ENCODE measurements at regions not wholly inside any gene's neighbourhood (a gene's known extent, or its start where the extent isn't known, plus 50 kb on each side); places are given as distances from the start of the nearest gene placed in this dataset.

DNA sequence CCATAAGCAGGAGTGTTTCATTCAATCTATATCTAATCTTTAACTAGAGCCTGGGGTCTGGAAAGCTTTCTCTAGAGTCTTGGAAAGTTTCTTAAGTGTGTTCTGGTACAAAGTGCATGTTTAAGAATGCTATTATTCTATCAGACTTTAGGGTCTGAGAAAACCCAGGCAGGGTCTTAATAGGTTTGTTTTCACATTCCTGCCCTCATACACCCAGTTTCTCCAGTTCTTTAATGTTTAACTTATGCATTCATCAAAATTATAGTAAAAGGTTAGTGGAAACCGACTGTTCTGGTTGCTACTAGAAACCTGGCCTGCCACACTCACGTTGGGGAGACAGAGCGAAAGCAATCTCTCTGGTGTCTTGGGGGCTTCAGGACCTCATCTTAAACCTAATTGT, 102.9 kb upstream of the WDR72 start:
- DNase-seq = no peak
- Histone ChIP-seq H3K9ac (ENCODE audit: low read depth in 2 of 2, low read length in 2 of 2) (no peak overlapping the region), H3K27me3 (no peaks in the 10 kb centered on the region), H3K4me1 (no peaks in the 10 kb centered on the region), H3K4me3 (no peak overlapping the region), H3K9me3 (no peaks in the 10 kb centered on the region), H3K27ac (no peak overlapping the region), H3K36me3 (no peaks in the 10 kb centered on the region)
- TF ChIP-seq, protein P1, sequence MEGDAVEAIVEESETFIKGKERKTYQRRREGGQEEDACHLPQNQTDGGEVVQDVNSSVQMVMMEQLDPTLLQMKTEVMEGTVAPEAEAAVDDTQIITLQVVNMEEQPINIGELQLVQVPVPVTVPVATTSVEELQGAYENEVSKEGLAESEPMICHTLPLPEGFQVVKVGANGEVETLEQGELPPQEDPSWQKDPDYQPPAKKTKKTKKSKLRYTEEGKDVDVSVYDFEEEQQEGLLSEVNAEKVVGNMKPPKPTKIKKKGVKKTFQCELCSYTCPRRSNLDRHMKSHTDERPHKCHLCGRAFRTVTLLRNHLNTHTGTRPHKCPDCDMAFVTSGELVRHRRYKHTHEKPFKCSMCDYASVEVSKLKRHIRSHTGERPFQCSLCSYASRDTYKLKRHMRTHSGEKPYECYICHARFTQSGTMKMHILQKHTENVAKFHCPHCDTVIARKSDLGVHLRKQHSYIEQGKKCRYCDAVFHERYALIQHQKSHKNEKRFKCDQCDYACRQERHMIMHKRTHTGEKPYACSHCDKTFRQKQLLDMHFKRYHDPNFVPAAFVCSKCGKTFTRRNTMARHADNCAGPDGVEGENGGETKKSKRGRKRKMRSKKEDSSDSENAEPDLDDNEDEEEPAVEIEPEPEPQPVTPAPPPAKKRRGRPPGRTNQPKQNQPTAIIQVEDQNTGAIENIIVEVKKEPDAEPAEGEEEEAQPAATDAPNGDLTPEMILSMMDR (IDR thresholded peaks at IDR 0.05) = no peak
- intact Hi-C loops (cut with DNase I) = no loop called here

DNA sequence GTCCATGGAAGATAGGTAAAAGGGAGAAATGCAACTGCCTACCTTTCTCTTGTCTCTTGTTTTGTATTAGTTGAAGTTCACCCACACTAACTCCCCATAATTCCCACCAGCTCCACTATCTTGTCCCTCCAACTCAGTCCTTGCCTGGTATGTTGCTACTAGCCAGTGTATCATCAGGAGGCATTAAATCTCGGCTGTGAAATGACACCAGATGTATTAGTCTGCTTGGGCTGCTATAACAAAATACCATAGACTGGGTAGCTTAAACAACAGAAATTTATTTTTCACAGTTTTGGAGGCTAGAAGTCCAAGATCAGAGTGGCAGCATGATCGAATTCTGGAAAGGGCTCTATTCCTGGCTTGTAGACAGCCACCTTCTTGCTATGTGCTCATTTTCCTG, 102.3 kb upstream of the WDR72 start:
- no peak overlapping the region for H3K27ac ChIP-seq

DNA sequence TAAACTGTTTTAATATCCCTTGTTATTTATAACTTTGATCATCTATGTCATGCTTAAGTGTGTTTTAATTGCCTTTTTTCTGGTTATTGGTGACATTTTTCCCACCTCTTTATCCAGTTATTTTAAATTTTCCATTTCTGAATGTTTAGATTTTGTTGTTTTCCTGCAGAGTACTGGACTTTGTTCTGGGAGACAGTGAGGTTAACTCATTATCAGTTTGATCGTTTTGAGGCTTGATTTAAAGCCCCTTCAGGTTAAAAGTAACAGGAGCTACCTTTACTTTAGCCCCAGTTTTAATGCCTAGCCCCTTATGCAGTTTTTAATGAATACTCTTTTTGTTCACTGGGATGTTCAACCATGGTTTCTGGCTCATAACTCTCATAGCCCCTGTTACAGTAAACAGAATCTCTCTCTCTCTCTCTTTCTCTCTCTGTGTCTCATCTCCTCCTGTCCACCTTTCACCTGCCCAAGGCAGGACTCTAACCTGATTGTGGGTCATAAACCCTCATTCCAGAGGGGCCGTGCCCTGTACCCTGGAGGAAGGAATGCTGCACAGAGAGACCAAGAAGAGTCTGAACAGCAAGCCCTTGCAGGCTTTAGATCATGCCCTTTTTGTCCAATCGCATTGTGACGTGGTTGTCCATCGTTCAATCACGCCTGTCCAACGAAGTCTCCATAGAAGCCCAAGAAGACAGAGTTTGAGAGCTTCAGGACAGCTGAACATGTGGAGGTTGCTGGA, 91.8 kb upstream of the WDR72 start:
- intact Hi-C loops (cut with DNase I) = no loop called here
- H3K27ac ChIP-seq = no peak overlapping the region
- DNase-seq = no peak
- H3K4me1 ChIP-seq = no peaks in the 10 kb centered on the region
- H3K36me3 ChIP-seq = no peaks in the 10 kb centered on the region
- H3K4me3 ChIP-seq = no peak overlapping the region
- no peak overlapping the region for H3K9ac ChIP-seq (ENCODE audit: low read depth in 2 of 2, low read length in 2 of 2)
- no peaks in the 10 kb centered on the region for H3K27me3 ChIP-seq
- TF ChIP-seq, protein P1 (IDR thresholded peaks at IDR 0.05) = no peak
- H3K9me3 ChIP-seq = no peaks in the 10 kb centered on the region

More for the DNA sequence above, 102.3 kb upstream of the WDR72 start:
- DNase-seq = no peak
- no peaks in the 10 kb centered on the region for H3K4me1 ChIP-seq
- H3K9me3 ChIP-seq = no peaks in the 10 kb centered on the region
- no peak overlapping the region for H3K9ac ChIP-seq (ENCODE audit: low read depth in 2 of 2, low read length in 2 of 2)
- H3K36me3 ChIP-seq = no peaks in the 10 kb centered on the region
- no peaks in the 10 kb centered on the region for H3K27me3 ChIP-seq
- intact Hi-C loops (cut with DNase I) = no loop called here
- no peak overlapping the region for H3K4me3 ChIP-seq
- TF ChIP-seq, protein P1 (IDR thresholded peaks at IDR 0.05) = no peak

DNA sequence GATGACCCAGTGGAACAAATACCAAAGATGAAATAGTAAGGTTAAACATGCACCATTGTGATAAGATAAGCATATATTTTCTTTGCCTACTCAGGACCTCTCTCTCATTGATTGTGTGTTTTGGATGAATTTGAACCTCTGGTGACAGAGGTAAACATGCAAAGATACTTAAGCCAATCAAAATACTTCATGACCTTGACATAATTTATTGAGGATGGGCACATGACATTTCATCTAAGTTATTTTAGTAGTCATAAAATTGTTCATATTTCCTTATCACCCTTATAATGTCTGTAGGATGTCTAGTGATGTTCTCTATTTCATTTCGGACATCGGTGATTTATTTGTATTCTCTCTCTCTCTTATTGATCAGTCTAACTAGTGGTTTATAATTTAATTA, 88.3 kb upstream of the WDR72 start:
- Histone ChIP-seq H3K27ac (no peak overlapping the region), H3K4me1 (no peaks in the 10 kb centered on the region), H3K27me3 (no peaks in the 10 kb centered on the region), H3K9me3 (no peaks in the 10 kb centered on the region), H3K4me3 (no peak overlapping the region), H3K36me3 (no peaks in the 10 kb centered on the region), H3K9ac (ENCODE audit: low read depth in 2 of 2, low read length in 2 of 2) (no peak overlapping the region)
- DNase-seq = no peak
- TF ChIP-seq, protein P1 (IDR thresholded peaks at IDR 0.05) = no peak
- intact Hi-C loops (cut with DNase I) = no loop called here

DNA sequence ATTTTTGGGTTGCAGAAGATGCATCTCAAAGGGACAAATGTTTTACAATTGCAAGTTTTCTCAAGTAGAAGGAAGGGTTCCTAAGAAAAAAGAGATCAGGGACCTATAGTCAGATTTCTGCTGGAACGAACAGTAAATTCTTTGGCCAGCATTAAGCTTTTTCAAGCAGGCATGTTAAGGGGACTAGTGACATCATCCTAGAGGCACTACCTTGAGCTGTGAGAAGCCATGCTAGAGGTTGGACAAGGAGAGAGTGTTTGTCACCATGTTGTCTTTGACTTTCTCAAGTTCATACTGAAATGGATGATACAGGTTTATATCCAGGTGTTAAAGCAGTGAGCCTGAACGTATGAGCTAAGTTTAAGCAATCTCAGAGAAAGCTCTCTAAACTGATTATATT, 85.2 kb upstream of the WDR72 start:
- Histone ChIP-seq H3K4me3 (no peak overlapping the region), H3K36me3 (no peaks in the 10 kb centered on the region), H3K9ac (ENCODE audit: low read depth in 2 of 2, low read length in 2 of 2) (no peak overlapping the region), H3K27ac (no peak overlapping the region), H3K9me3 (no peaks in the 10 kb centered on the region), H3K27me3 (no peaks in the 10 kb centered on the region), H3K4me1 (no peaks in the 10 kb centered on the region)
- TF ChIP-seq, protein P1 (IDR thresholded peaks at IDR 0.05) = no peak
- DNase-seq = no peak
- intact Hi-C loops (cut with DNase I) = no loop called here

Measured in colonic mucosa (tissue), 4 donors.